GM23248 (cell line): ENCODE measurements at regions not wholly inside any gene's neighbourhood (a gene's known extent, or its start where the extent isn't known, plus 50 kb on each side); places are given as distances from the start of the nearest gene placed in this dataset.

Experiments used
- EZH2 ChIP-seq: fragments of 200-600 bp; sonication (generic); IDR thresholded peaks from 2 replicates; pipeline ENCODE4 v1.6.1; 2018; ENCODE audit warnings: antibody characterized with exemption, mild to moderate bottlenecking; ENCODE audit not compliant: insufficient read depth, poor library complexity, severe bottlenecking
- EZH2phosphoT487 ChIP-seq: fragments of 200-600 bp; sonication (generic); IDR thresholded peaks from 2 replicates; pipeline ENCODE4 v1.6.1; 2018; ENCODE audit warnings: antibody characterized with exemption, moderate library complexity, mild to moderate bottlenecking, low read depth; ENCODE audit not compliant: insufficient read depth

- TF ChIP-seq EZH2phosphoT487 (no peak), EZH2 (no peak)
These were observed 123.7 kb upstream of the IRX4 start for GRCh38 chr5:2006193-2006970.
